ENCODE measurements at regions not wholly inside any gene's neighbourhood (a gene's known extent, or its start where the extent isn't known, plus 50 kb on each side); places are given as distances from the start of the nearest gene placed in this dataset.
"Not testable (repeated sequence)": the region's sequence is repeated elsewhere in the genome, so short reads cannot be mapped to it uniquely, and the experiment has no call there.

- TF ChIP-seq CTCF (IDR thresholded peaks at IDR 0.05; ENCODE audit: insufficient read depth, low read depth, low read length), result no peak
- no peaks in the 10 kb centered on the region for H3K36me3 ChIP-seq (ENCODE audit: control insufficient read depth, insufficient read depth, low read length)
- ChIA-PET CTCF (no interaction called here), POLR2A (no interaction called here)
- H3K27me3 ChIP-seq (ENCODE audit: control insufficient read depth, insufficient read depth, low read length), result no peaks in the 10 kb centered on the region
- H3K4me3 ChIP-seq (ENCODE audit: low read depth, low read length), result no peak overlapping the region
- DNase-seq (ENCODE audit: low read depth), result no peak
These were observed 691.9 kb downstream of the FAM181B start for GRCh38 chr11:82041764-82042163.

- ChIA-PET CTCF (no interaction called here), POLR2A (no interaction called here)
- no peak overlapping the region for H3K4me3 ChIP-seq (ENCODE audit: low read depth, low read length)
- TF ChIP-seq CTCF (IDR thresholded peaks at IDR 0.05; ENCODE audit: insufficient read depth, low read depth, low read length), result no peak
- H3K27me3 ChIP-seq (ENCODE audit: control insufficient read depth, insufficient read depth, low read length), result no peaks in the 10 kb centered on the region
- DNase-seq (ENCODE audit: low read depth), result no peak
- H3K36me3 ChIP-seq (ENCODE audit: control insufficient read depth, insufficient read depth, low read length), result no peaks in the 10 kb centered on the region
These were observed 695.5 kb downstream of the FAM181B start for GRCh38 chr11:82038154-82038553.

- ChIA-PET CTCF (no interaction called here), POLR2A (no interaction called here)
- no peak for TF ChIP-seq CTCF (IDR thresholded peaks at IDR 0.05; ENCODE audit: insufficient read depth, low read depth, low read length)
- H3K36me3 ChIP-seq (ENCODE audit: control insufficient read depth, insufficient read depth, low read length), result no peaks in the 10 kb centered on the region
- no peak overlapping the region for H3K4me3 ChIP-seq (ENCODE audit: low read depth, low read length)
- no peaks in the 10 kb centered on the region for H3K27me3 ChIP-seq (ENCODE audit: control insufficient read depth, insufficient read depth, low read length)
- no peak for DNase-seq (ENCODE audit: low read depth)
These were observed 699.1 kb downstream of the FAM181B start for GRCh38 chr11:82034527-82034926.

GRCh38 chr11:82027335-82027734 is 706.3 kb downstream of the FAM181B start:
- H3K36me3 ChIP-seq (ENCODE audit: control insufficient read depth, insufficient read depth, low read length); CTCF ChIA-PET; H3K4me3 ChIP-seq (ENCODE audit: low read depth, low read length); POLR2A ChIA-PET; DNase-seq (ENCODE audit: low read depth); H3K27me3 ChIP-seq (ENCODE audit: control insufficient read depth, insufficient read depth, low read length): not testable (repeated sequence)

GRCh38 chr11:82024760-82025159 is 708.9 kb downstream of the FAM181B start:
- DNase-seq (ENCODE audit: low read depth), result no peak
- POLR2A ChIA-PET, result no interaction called here
- Histone ChIP-seq H3K27me3 (ENCODE audit: control insufficient read depth, insufficient read depth, low read length) (no peaks in the 10 kb centered on the region), H3K36me3 (ENCODE audit: control insufficient read depth, insufficient read depth, low read length) (no peaks in the 10 kb centered on the region), H3K4me3 (ENCODE audit: low read depth, low read length) (no peak overlapping the region)
- CTCF ChIA-PET, result interaction anchor here (0.7 kb wide), 1 partner anchor 342 kb away, joined by 3 read pairs; no protein-coding TSS in a partner anchor
- TF ChIP-seq CTCF (IDR thresholded peaks at IDR 0.05; ENCODE audit: insufficient read depth, low read depth, low read length), result no peak

- TF ChIP-seq CTCF (IDR thresholded peaks at IDR 0.05; ENCODE audit: insufficient read depth, low read depth, low read length), result no peak
- DNase-seq (ENCODE audit: low read depth), result no peak
- ChIA-PET CTCF (no interaction called here), POLR2A (no interaction called here)
- H3K4me3 ChIP-seq (ENCODE audit: low read depth, low read length), result no peak overlapping the region
- H3K36me3 ChIP-seq (ENCODE audit: control insufficient read depth, insufficient read depth, low read length), result no peaks in the 10 kb centered on the region
- no peaks in the 10 kb centered on the region for H3K27me3 ChIP-seq (ENCODE audit: control insufficient read depth, insufficient read depth, low read length)
These were observed 721.4 kb downstream of the FAM181B start for GRCh38 chr11:82012276-82012675.
